C4-2B (cell line): ENCODE measurements at regions not wholly inside any gene's neighbourhood (a gene's known extent, or its start where the extent isn't known, plus 50 kb on each side); places are given as distances from the start of the nearest gene placed in this dataset.

ENCODE experiments used
- ZFX ChIP-seq: fragments of 450-650 bp; IDR thresholded peaks from 2 replicates; pipeline ENCODE4 v1.6.1; 2017
- TF ChIP-seq, protein P1 (sequence below): fragments of 450-650 bp; conservative IDR thresholded peaks from 2 replicates; pipeline ENCODE4 v1.5.1; 2017; ENCODE audit warnings: mild to moderate bottlenecking

DNA sequence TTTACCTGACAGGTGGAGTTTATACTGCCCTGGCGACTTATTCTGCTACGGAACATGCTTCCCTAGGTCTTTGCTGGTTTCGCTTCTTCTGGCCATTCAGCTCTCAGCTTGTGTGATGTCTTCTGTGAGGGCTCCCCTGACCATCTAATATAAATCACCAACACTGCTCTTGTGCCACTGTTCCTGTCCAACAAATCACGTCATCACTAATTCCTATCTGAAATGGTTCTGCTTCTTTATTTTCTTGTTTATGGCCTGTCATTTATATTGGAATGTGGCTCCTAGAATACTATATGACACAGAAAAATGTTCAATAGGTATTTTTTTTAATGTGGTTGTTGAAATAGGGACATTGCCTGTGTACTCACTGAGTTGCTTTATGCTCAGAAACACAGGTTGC is 171.5 kb downstream of the CD8B2 start:
- TF ChIP-seq, protein P1, sequence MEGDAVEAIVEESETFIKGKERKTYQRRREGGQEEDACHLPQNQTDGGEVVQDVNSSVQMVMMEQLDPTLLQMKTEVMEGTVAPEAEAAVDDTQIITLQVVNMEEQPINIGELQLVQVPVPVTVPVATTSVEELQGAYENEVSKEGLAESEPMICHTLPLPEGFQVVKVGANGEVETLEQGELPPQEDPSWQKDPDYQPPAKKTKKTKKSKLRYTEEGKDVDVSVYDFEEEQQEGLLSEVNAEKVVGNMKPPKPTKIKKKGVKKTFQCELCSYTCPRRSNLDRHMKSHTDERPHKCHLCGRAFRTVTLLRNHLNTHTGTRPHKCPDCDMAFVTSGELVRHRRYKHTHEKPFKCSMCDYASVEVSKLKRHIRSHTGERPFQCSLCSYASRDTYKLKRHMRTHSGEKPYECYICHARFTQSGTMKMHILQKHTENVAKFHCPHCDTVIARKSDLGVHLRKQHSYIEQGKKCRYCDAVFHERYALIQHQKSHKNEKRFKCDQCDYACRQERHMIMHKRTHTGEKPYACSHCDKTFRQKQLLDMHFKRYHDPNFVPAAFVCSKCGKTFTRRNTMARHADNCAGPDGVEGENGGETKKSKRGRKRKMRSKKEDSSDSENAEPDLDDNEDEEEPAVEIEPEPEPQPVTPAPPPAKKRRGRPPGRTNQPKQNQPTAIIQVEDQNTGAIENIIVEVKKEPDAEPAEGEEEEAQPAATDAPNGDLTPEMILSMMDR: no peak
- no peak for TF ChIP-seq ZFX
